ENCODE measurements at regions not wholly inside any gene's neighbourhood (a gene's known extent, or its start where the extent isn't known, plus 50 kb on each side); places are given as distances from the start of the nearest gene placed in this dataset.
A peak's percentile ranks its signal among the peaks of the same experiment; 100 is the strongest.
"Not testable (repeated sequence)": the region's sequence is repeated elsewhere in the genome, so short reads cannot be mapped to it uniquely, and the experiment has no call there.

DNA sequence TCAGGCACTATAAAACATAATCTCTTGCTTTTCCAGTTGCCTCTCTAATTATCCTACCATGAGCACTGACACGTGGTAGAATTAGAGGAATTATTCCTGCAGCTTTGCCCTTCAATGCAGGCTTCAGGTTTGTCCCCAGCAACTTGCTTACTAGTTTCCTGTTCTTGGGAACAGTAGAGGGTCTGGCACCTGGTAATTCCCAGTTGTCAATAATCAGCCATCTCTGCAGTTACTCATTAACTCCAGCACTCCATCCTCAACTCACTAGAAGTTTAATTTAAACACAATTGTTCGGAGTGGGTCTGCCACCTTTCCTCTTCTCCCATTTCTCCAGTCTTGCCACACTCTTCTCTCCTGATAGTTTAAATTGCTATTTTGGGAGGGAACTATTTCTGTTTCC, 324.3 kb upstream of the KIAA1217 start:
- no peak for DNase-seq

DNA sequence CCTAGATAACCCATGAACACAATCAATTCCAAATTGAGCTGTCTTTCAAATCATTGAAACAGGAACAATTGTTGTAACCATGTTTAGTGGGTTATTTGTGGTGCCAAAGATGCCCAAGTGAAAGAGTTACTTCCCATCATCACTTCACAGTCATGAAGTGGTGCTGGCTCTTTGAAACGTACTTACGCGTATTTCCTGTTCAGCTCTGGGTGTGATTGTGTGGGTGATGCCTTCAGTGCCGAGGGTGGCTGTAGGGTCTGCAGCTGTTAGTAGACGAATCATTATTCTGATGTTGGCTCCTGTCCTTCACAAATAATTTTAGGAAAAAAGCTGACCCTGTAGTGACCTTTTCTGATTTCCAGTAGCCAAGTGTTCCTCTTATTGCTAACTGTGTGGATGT, 323.1 kb upstream of the KIAA1217 start:
- no peak for DNase-seq

- no peak for DNase-seq
Measured at GRCh38 chr10:23886355-23886754, 322.6 kb upstream of the KIAA1217 start.

GRCh38 chr10:23891301-23891700, 317.6 kb upstream of the KIAA1217 start:
- no peak for DNase-seq

DNA sequence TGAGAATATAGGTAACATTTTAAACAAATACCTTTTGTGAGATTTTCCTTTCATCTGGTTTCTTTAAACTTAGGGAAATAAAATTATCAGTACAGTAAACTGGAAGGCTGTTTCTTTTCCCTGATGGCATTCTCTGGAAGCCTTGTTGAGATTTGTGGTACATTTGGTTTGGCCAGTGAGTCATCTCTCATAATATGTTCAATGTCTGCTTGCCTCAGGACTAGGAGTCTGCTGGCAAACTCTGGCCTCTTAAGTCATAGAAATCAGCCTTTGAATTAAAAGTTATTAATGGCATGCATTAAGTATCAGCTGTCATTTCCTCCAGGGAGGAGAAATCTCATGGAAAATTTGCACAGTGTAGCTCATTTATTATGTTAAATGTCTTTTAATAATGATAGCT, 316.6 kb upstream of the KIAA1217 start:
- no peak for DNase-seq

DNA sequence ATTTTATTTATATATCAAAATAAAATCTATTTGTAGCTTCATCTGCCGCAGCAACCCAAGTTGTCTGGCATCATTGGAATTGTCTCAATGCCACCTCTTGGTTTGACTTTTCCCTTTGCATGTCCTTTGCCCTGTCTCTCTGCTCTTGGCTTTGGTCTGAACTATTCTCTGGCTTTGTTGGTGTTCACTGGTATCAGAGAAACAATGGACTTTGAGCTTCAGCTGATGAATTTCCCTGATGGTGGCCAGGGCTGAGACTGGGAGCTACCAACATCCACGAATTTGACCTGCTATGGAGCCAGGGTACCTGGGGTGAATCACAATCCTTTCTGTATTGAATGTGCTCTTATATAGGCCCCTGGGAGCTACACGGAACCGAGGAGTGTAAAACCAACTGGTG, 311.7 kb upstream of the KIAA1217 start:
- no peak for DNase-seq

GRCh38 chr10:23897861-23898260, 311.1 kb upstream of the KIAA1217 start:
- no peak for DNase-seq

GRCh38 chr10:23899166-23899565, 309.8 kb upstream of the KIAA1217 start:
- no peak for DNase-seq

GRCh38 chr10:23910291-23910690, 298.6 kb upstream of the KIAA1217 start:
- DNase-seq, result no peak

- no peak for DNase-seq
Measured at GRCh38 chr10:23912884-23913404, 296.0 kb upstream of the KIAA1217 start.

DNA sequence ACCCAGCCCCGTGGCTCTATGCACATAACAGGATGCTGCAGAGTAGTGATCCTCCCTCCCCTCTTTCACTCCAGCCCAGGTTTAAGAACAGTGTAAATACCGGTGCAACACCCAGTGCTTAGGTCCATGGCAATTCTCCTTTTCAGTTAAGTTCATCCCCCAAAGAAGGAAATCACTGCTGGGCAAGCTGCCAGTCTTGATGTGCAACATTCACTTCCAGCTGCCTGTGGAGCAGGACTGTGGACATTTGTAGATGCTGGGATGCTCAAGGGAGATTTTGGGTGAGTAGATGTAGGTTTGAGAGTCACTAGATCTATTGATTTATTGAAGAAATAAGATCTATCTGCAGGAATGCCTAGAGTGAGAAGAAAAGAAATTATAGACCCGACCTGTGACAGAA, 294.3 kb upstream of the KIAA1217 start:
- no peak for DNase-seq

DNA sequence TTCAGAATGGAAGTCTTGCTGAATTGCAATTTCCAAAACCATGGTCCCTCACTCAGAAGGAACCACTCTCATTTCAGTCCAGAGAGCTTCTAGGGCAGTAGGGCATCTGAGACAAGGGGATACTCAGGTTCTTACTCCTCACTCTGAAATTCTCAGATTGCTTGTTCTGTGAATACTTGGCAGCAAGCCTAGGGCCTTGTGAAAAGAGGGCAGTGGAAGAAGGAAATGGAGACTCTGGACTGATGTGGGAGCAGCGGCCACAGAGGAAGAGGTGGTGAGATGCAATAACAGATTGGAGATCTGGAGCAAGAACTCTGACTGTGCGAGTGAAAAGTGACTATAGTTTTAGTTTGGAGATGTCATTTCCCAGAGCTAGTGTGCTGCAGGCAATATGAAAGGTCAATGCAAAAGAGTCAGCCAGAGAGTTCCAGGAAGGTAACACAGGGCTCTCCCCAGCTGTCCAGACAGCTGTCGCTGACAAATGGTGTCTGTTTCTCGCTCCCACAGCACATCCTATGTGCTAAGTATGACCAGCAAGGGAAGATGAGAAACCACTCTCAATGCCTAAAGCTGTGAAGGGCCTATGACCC, 291.6 kb upstream of the KIAA1217 start:
- DNase-seq, result no peak

- DNase-seq, result no peak
Measured at GRCh38 chr10:23918090-23918723, 290.7 kb upstream of the KIAA1217 start.

DNA sequence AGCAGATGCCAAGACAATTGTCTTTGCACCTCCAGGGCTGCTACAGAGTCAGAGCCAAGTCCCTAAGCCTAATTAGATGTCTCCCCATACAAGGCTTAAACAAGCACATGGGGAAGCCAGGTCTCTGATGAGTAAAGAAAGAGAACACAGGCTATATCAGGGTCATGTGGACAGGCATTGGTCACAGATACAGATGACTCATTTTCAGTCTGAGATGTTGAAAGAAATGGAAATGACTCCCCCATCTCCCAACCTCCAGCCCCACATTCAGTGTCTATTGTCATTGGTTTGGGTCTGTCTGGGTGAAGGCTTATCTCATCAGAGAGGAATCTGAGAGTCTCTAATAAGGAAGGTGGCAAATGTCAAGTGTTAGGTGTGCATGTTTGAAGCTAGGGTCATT, 290.1 kb upstream of the KIAA1217 start:
- peak; percentile 21 for DNase-seq

DNA sequence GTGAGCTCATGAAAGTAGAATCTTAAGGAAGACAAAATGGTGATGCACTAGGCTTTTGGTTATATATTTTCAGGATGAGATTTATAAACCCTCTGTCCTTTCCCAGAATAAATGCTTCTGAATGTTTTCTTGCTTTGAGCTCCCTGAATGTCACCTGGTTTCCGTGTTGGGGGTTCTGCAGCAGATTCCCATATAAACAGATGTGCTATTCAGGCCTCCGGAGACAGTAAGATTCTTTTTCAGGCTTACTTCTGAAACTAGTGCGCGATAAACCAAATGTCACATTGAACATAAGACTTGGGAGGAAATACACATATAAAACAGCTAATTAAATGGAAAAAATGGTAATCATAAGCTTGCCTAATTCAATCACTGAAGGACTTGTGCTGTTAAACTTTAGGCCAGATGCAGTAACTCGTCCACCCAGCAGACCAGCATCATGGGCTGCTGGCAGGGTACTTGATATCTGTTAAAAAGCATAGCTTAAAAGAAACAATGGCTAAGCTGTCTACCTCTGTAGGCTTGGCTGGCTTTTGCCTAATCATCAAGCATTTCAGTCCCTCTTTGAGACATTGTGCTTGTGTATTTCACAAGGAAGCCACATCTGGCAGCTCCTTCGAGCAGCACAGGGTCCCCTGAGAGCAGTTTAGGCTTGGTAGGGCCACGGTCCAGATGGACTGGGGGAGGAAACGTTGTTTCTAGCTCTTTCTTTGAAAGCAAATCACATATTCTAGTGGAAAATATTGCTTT, 281.2 kb upstream of the KIAA1217 start:
- DNase-seq, result no peak

DNA sequence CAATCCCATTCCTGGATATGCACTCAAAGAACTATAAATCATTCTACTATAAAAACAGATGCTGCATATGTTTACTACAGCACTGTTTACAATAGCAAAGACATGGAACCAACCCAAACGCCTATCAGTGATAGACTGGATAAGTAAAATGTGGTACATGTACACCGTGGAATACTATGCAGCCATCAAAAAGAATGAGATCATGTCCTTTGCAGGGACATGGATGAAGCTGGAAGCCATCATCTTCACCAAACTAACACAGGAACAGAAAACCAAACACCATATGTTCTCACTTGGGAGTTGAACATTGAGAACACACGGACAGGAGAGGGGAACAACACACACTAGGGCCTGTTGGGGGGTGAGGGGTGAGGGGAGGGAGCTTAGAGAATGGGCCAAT, 274.9 kb upstream of the KIAA1217 start:
- not testable (repeated sequence) for DNase-seq

- DNase-seq, result no peak
Measured at GRCh38 chr10:23945845-23946244, 263.1 kb upstream of the KIAA1217 start.

DNA sequence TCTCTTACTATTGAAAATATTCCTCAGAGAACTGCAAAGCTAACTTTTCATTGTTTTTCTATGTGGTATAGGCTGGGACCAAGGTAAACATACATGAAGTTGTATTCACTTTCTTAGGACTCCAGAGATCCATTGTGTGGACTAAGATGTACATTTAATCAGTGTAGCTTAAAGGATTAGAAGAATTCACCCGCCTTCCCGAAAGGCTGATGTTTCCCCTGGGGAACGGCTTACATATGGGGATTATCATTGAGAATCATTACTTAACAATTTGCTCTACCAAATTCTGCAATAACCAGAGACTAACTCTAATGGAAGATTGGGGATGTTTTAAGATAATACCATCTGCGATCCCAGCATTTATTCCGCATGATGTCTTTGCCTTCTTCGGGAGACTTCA, 257.1 kb upstream of the KIAA1217 start:
- DNase-seq, result no peak

DNA sequence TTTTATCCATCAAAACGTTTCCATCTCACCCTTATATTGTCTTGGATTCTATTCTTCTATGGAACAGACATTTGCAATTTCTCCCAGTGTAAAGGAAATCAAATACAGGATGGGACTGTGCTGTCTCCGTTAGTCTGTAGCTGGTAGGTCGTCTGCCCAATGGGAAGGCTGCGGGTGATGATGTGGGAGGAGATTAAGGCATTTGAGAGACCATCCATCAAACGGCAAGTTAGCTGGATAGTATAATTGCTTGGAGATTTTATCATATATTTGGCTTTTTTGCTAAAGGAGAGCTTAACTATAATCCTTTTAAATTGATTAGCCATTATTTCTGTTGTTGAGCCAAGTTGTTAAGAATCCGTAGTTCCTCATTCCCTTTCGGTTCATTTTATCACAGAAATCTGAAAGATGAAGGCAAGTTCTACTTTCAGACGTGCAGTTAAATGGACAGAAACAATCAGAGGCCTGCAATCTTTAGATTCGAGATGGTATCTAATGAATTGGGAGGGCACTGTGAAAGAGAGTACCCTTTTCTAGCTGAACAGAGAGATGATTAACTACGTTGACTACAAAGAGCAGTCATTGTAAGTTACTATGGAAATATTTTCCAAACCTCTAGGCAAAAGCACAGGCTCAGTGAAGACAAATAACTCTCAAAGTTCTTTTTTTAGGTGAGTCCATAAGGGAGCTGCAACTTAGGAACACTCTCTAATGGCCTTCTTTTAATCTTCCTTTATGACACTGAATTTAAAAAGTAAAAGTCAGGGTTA, 253.3 kb upstream of the KIAA1217 start:
- no peak for DNase-seq

DNA sequence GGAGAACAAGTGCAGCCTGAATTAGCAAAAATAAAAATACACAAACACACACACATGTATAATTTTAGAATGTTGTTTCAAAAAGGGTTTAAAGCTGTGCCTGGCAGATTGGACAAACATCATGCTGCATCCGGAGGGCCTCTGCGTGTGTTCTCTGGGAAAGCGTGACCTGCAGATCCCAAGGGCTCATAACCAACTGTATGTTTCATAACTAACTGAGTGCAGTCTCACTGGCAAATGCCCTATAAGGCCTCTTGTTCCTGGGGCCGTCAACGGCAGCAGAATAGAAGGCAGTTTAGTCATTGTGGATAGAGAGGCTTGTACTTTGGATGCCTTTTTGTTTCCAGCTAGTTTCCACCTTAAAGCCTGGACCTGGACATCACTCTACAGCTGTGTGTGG, 243.8 kb upstream of the KIAA1217 start:
- no peak for DNase-seq

DNA sequence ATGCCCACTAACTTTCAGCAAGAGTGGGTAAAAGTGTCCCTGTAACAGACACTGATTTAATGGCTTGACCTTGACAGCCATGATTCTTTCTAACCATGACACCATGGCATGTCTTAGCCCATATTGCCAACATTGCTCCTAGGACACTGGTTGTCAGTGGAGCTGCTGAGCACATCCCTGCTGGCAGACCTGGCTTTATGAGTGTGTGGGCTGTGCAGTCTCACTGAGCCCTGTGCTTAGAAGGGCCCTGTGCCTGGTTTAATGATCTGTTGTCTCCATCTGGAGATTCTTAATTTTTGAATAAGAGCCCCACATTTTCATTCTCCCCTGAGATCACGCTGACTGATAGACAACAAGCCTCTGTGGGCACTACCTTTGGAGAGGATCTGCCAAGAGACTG, 243.1 kb upstream of the KIAA1217 start:
- DNase-seq, result no peak

- DNase-seq, result no peak
Measured at GRCh38 chr10:23966504-23967051, 242.4 kb upstream of the KIAA1217 start.

DNA sequence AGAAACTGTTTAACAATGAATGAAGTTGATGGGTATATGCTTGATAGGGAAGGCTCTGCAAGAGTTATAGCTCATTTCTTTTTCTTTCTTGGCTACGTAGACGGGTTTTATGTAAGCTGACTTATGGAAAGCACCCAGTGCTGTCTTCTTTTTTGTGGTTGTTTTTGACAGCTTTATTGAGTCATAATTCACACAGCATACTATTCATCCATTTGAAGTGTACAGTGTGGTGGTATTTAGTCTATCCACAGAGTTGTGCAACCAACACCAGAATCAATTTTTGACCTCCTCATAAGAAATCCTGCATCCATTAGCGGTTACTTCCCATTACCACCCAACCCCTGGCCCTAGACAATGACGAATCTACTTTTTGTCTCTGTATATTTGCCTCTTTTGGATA, 240.6 kb upstream of the KIAA1217 start:
- DNase-seq, result no peak

Measured in inflammatory macrophage treated with lipopolysaccharide for 4 hours (primary cell).